HCT116 (cell line): ENCODE measurements at regions not wholly inside any gene's neighbourhood (a gene's known extent, or its start where the extent isn't known, plus 50 kb on each side); places are given as distances from the start of the nearest gene placed in this dataset.

Experiments used
- ATAC-seq: fragments of 200-7000 bp; cut with Tn5 transposase; 2 replicates; pipeline ENCODE4 v1.9.1; 2020; ENCODE audit warnings: mild to moderate bottlenecking, moderate library complexity
- BruUV-seq: library from RNA; stranded (reverse); fragments of 400-500 nt; replicated peaks from 2 replicates; lab custom pipeline; 2021; lab: Mats Ljungman, UMichigan
- CTCF ChIA-PET: fragments of 300-600 bp; sonication (Branson Sonifier 250); formaldehyde crosslinking; loops from one replicate; lab custom pipeline; 2021; ENCODE audit warnings: antibody characterized with exemption; lab: Charles Lee
- POLR2A ChIA-PET: fragments of 300-600, 350-600 bp; sonication (Branson Sonifier 250); formaldehyde crosslinking; loops from one replicate; lab custom pipeline; 2021; ENCODE audit warnings: antibody characterized with exemption; lab: Charles Lee
- RAD21 ChIA-PET, 2 experiments: fragments of 300-600 bp; sonication (Branson Sonifier 250); formaldehyde crosslinking; loops; one replicate each; lab custom pipeline; 2023; ENCODE audit warnings: low total read pairs in 2 of 2; ENCODE audit not compliant: uncharacterized antibody in 2 of 2, unreplicated experiment in 2 of 2, low non-redundant PET in 1 of 2; lab: Charles Lee
- DNase-seq: peaks from one replicate; pipeline ENCODE4 v3.0.0-alpha.2; 2010; ENCODE audit warnings: low read depth, low spot score
- H2AFZ ChIP-seq: fragments of 200-600 bp; shearing (Covaris generic), sonication (generic); 2 replicates; pipeline ENCODE4 v1.6.1; 2017; ENCODE audit warnings: low read depth, mixed run types, mixed read lengths, antibody characterized with exemption, low read length; ENCODE audit not compliant: poor library complexity, severe bottlenecking
- H3K27ac ChIP-seq: 2 replicates; pipeline ENCODE4 v1.5.1; 2012; ENCODE audit warnings: low read depth, low read length
- H3K27me3 ChIP-seq: fragments of 200-600 bp; sonication (generic); 2 replicates; pipeline ENCODE4 v1.6.1; 2016; ENCODE audit warnings: mixed run types, low read length, mixed read lengths; ENCODE audit not compliant: insufficient read depth
- H3K36me3 ChIP-seq, 2 experiments: fragments of 200-500 bp in 1 of 2; fragments of 200-600 bp in 1 of 2; sonication (Bioruptor generic) in 1 of 2; sonication (generic) in 1 of 2; 2 replicates each; pipeline versions ENCODE4 v1.5.1 to v1.6.1; 2014 to 2016; ENCODE audit warnings: low read length in 2 of 2, inconsistent platforms in 1 of 2, mixed read lengths in 1 of 2, mixed run types in 1 of 2; ENCODE audit not compliant: insufficient read depth in 2 of 2, control insufficient read depth in 1 of 2
- H3K4me1 ChIP-seq, 2 experiments: fragments of 200-600 bp in 1 of 2; sonication (generic) in 1 of 2; 2 replicates each; pipeline versions ENCODE4 v1.5.1 to v1.6.1; 2012 to 2017; ENCODE audit warnings: low read length in 2 of 2, inconsistent platforms in 1 of 2, mild to moderate bottlenecking in 1 of 2, mixed read lengths in 1 of 2, mixed run types in 1 of 2, moderate library complexity in 1 of 2; ENCODE audit not compliant: insufficient read depth in 2 of 2, control insufficient read depth in 1 of 2
- H3K4me2 ChIP-seq: fragments of 200-600 bp; sonication (generic); 2 replicates; pipeline ENCODE4 v1.6.1; 2017; ENCODE audit warnings: mixed run types, low read length, mixed read lengths
- H3K4me3 ChIP-seq, 2 experiments: fragments of 200-600 bp in 1 of 2; sonication (generic) in 1 of 2; replicated peaks in 1 of 2; 2 replicates each; pipeline ENCODE4 v1.5.1; 2011 to 2016; ENCODE audit warnings: low read length in 2 of 2, control low read depth in 1 of 2, low read depth in 1 of 2, mild to moderate bottlenecking in 1 of 2, mixed read lengths in 1 of 2, mixed run types in 1 of 2
- H3K79me2 ChIP-seq: fragments of 200-600 bp; sonication (generic); 2 replicates; pipeline ENCODE4 v1.6.1; 2017; ENCODE audit warnings: mild to moderate bottlenecking, mixed run types, low read length, moderate library complexity, mixed read lengths; ENCODE audit not compliant: insufficient read depth
- H3K9ac ChIP-seq: fragments of 200-600 bp; sonication (generic); 2 replicates; pipeline ENCODE4 v1.6.1; 2016; ENCODE audit warnings: low read length, mixed read lengths
- H3K9me2 ChIP-seq: fragments of 200-600 bp; sonication (generic), shearing (Covaris generic); 2 replicates; pipeline ENCODE4 v1.6.1; 2017; ENCODE audit warnings: mixed run types, mild to moderate bottlenecking, moderate library complexity; ENCODE audit not compliant: insufficient read depth
- H3K9me3 ChIP-seq, 2 experiments: fragments of 200-500 bp in 1 of 2; fragments of 200-600 bp in 1 of 2; sonication (Bioruptor generic) in 1 of 2; sonication (generic) in 1 of 2; 2 replicates each; pipeline ENCODE4 v1.6.1; 2014 to 2017; ENCODE audit warnings: low read length in 2 of 2, mixed read lengths in 2 of 2, inconsistent platforms in 1 of 2, low read depth in 1 of 2, mild to moderate bottlenecking in 1 of 2, mixed run types in 1 of 2, moderate library complexity in 1 of 2; ENCODE audit not compliant: control insufficient read depth in 1 of 2, insufficient read depth in 1 of 2
- H4K20me1 ChIP-seq: fragments of 200-600 bp; sonication (generic), shearing (Covaris generic); 2 replicates; pipeline ENCODE4 v1.6.1; 2017; ENCODE audit warnings: mixed run types, mild to moderate bottlenecking, moderate library complexity; ENCODE audit not compliant: insufficient read depth
- CBX3 ChIP-seq: IDR thresholded peaks from 2 replicates; pipeline ENCODE4 v1.6.1; 2012; ENCODE audit warnings: low read depth
- EGR1 ChIP-seq: IDR thresholded peaks from 2 replicates; pipeline ENCODE4 v1.6.1; 2012; ENCODE audit warnings: low read depth
- EZH2 ChIP-seq: fragments of 200-600 bp; sonication (generic); IDR thresholded peaks from 2 replicates; pipeline ENCODE4 v1.6.1; 2017; ENCODE audit warnings: antibody characterized with exemption, mixed run types
- EZH2phosphoT487 ChIP-seq: fragments of 200-600 bp; IDR thresholded peaks from 2 replicates; pipeline ENCODE4 v1.6.1; 2018; ENCODE audit warnings: antibody characterized with exemption, borderline replicate concordance
- FOSL1 ChIP-seq: IDR thresholded peaks from 2 replicates; pipeline ENCODE4 v1.6.1; 2012; ENCODE audit warnings: low read depth
- JUND ChIP-seq: IDR thresholded peaks from 2 replicates; pipeline ENCODE4 v1.6.1; 2012
- POLR2A ChIP-seq: IDR thresholded peaks from 2 replicates; pipeline ENCODE4 v1.7.0; 2011; ENCODE audit warnings: borderline replicate concordance; ENCODE audit not compliant: insufficient read depth, insufficient read length; ENCODE audit errors: extremely low read depth
- POLR2AphosphoS5 ChIP-seq: IDR thresholded peaks from 2 replicates; pipeline ENCODE4 v1.6.1; 2011; ENCODE audit warnings: mild to moderate bottlenecking, low read depth, low read length, moderate library complexity
- RAD21 ChIP-seq: IDR thresholded peaks from 2 replicates; pipeline ENCODE4 v1.6.1; 2012; ENCODE audit warnings: low read depth, mild to moderate bottlenecking
- SIN3A ChIP-seq: IDR thresholded peaks from 2 replicates; pipeline ENCODE4 v1.6.1; 2012; ENCODE audit warnings: low read depth
- TCF7L2 ChIP-seq: IDR thresholded peaks from 2 replicates; pipeline ENCODE4 v1.7.0; 2011; ENCODE audit warnings: borderline replicate concordance, inconsistent platforms; ENCODE audit not compliant: insufficient read depth, insufficient read length; ENCODE audit errors: extremely low read depth
- YY1 ChIP-seq: IDR thresholded peaks from 2 replicates; pipeline ENCODE4 v1.6.1; 2011; ENCODE audit warnings: low read length, low read depth, moderate library complexity, mild to moderate bottlenecking; ENCODE audit not compliant: insufficient replicate concordance; ENCODE audit errors: extremely low read depth
- ZNF274 ChIP-seq: fragments of 200-500 bp; sonication (Bioruptor generic); IDR thresholded peaks from 2 replicates; pipeline ENCODE4 v1.6.1; 2014; ENCODE audit warnings: mild to moderate bottlenecking, low read depth, low read length, inconsistent platforms
- intact Hi-C: fragments of 100-400 bp; cut with micrococcal nuclease; formaldehyde crosslinking; loops from 2 replicates; pipeline ENCODE4 v1.10.0; 2022
- TF ChIP-seq, protein P1 (sequence below): IDR thresholded peaks from 2 replicates; pipeline ENCODE4 v1.6.1; 2012
- TF ChIP-seq, protein P2 (sequence below): IDR thresholded peaks from 2 replicates; pipeline ENCODE4 v1.6.1; 2011; ENCODE audit warnings: mild to moderate bottlenecking, low read length, moderate library complexity; ENCODE audit not compliant: insufficient replicate concordance; ENCODE audit errors: extremely low read depth
- TF ChIP-seq, protein P3 (sequence below): IDR thresholded peaks from 2 replicates; pipeline ENCODE4 v1.6.1; 2012
- TF ChIP-seq, protein P4 (sequence below), 3 experiments: fragments of 200-600 bp in 1 of 3; sonication (generic) in 1 of 3; IDR thresholded peaks in 2 of 3; conservative IDR thresholded peaks in 1 of 3; 2 replicates each; pipeline ENCODE4 v1.5.1; 2012 to 2017; ENCODE audit warnings: low read depth in 2 of 3, low read length in 2 of 3, antibody characterized with exemption in 1 of 3, borderline replicate concordance in 1 of 3, control low read depth in 1 of 3, mild to moderate bottlenecking in 1 of 3, mixed read lengths in 1 of 3, mixed run types in 1 of 3, moderate library complexity in 1 of 3; ENCODE audit not compliant: insufficient read depth in 1 of 3
- TF ChIP-seq, protein P5 (sequence below): IDR thresholded peaks from 2 replicates; pipeline ENCODE4 v1.6.1; 2012; ENCODE audit warnings: low read depth

DNA sequence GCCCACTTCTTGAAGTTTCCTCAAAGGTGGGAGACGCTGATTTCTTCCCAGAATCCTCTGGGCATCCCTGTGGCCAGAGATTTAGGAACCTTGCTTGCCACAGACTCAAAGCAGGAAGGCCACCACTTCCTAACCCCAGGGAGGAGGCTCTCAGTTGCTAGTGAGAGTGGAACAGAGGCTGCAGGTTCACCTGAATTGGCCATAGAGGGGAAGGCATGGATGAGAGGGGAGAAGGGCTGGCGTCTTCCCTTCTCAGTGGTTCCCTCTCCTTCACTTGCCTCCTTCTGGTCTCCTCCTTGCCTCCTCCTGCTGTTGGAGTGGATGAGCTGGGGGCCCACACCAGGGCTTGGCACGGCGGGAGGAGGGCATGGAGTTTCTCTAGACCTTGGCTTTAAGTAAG, 185.7 kb downstream of the ADAMTS15 start:
- peaks cover 14 to 31% of the 10 kb centered on the region in 2 experiments; a peak in 3 of 4 replicates for H3K4me1 ChIP-seq
- H3K4me2 ChIP-seq = no peak overlapping the region
- ChIA-PET CTCF (no interaction called here), RAD21 (no interaction called here), POLR2A (no interaction called here)
- H3K9me2 ChIP-seq = no peaks in the 10 kb centered on the region
- no peaks in the 10 kb centered on the region for H3K36me3 ChIP-seq
- no peak for DNase-seq
- no peak overlapping the region for H2AFZ ChIP-seq
- H3K4me3 ChIP-seq = no peak overlapping the region
- H3K9me3 ChIP-seq = no peaks in the 10 kb centered on the region
- H3K27me3 ChIP-seq = peaks cover 25% of the 10 kb centered on the region; the same call in 1 of the 2 replicates
- BruUV-seq = no TSS peak
- TF ChIP-seq POLR2A = no peak
- TF ChIP-seq CBX3 = no peak
- no peak for TF ChIP-seq JUND
- TF ChIP-seq, protein P1, sequence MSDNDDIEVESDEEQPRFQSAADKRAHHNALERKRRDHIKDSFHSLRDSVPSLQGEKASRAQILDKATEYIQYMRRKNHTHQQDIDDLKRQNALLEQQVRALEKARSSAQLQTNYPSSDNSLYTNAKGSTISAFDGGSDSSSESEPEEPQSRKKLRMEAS = no peak
- no peak for TF ChIP-seq YY1
- TF ChIP-seq FOSL1 = no peak
- TF ChIP-seq, protein P2, sequence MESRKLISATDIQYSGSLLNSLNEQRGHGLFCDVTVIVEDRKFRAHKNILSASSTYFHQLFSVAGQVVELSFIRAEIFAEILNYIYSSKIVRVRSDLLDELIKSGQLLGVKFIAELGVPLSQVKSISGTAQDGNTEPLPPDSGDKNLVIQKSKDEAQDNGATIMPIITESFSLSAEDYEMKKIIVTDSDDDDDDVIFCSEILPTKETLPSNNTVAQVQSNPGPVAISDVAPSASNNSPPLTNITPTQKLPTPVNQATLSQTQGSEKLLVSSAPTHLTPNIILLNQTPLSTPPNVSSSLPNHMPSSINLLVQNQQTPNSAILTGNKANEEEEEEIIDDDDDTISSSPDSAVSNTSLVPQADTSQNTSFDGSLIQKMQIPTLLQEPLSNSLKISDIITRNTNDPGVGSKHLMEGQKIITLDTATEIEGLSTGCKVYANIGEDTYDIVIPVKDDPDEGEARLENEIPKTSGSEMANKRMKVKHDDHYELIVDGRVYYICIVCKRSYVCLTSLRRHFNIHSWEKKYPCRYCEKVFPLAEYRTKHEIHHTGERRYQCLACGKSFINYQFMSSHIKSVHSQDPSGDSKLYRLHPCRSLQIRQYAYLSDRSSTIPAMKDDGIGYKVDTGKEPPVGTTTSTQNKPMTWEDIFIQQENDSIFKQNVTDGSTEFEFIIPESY = no peak
- TF ChIP-seq, protein P3, sequence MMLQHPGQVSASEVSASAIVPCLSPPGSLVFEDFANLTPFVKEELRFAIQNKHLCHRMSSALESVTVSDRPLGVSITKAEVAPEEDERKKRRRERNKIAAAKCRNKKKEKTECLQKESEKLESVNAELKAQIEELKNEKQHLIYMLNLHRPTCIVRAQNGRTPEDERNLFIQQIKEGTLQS = no peak
- TF ChIP-seq EGR1 = no peak
- TF ChIP-seq SIN3A = no peak
- TF ChIP-seq, protein P4, sequence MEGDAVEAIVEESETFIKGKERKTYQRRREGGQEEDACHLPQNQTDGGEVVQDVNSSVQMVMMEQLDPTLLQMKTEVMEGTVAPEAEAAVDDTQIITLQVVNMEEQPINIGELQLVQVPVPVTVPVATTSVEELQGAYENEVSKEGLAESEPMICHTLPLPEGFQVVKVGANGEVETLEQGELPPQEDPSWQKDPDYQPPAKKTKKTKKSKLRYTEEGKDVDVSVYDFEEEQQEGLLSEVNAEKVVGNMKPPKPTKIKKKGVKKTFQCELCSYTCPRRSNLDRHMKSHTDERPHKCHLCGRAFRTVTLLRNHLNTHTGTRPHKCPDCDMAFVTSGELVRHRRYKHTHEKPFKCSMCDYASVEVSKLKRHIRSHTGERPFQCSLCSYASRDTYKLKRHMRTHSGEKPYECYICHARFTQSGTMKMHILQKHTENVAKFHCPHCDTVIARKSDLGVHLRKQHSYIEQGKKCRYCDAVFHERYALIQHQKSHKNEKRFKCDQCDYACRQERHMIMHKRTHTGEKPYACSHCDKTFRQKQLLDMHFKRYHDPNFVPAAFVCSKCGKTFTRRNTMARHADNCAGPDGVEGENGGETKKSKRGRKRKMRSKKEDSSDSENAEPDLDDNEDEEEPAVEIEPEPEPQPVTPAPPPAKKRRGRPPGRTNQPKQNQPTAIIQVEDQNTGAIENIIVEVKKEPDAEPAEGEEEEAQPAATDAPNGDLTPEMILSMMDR (IDR thresholded peaks at IDR 0.05 in 2 of 3, conservative IDR thresholded peaks at IDR 0.05 in 1 of 3; ENCODE audit: borderline replicate concordance in 1 of 3, insufficient read depth in 1 of 3, low read depth in 2 of 3, low read length in 2 of 3) = no peak
- TF ChIP-seq RAD21 = no peak
- no peak for TF ChIP-seq POLR2AphosphoS5
- TF ChIP-seq, protein P5, sequence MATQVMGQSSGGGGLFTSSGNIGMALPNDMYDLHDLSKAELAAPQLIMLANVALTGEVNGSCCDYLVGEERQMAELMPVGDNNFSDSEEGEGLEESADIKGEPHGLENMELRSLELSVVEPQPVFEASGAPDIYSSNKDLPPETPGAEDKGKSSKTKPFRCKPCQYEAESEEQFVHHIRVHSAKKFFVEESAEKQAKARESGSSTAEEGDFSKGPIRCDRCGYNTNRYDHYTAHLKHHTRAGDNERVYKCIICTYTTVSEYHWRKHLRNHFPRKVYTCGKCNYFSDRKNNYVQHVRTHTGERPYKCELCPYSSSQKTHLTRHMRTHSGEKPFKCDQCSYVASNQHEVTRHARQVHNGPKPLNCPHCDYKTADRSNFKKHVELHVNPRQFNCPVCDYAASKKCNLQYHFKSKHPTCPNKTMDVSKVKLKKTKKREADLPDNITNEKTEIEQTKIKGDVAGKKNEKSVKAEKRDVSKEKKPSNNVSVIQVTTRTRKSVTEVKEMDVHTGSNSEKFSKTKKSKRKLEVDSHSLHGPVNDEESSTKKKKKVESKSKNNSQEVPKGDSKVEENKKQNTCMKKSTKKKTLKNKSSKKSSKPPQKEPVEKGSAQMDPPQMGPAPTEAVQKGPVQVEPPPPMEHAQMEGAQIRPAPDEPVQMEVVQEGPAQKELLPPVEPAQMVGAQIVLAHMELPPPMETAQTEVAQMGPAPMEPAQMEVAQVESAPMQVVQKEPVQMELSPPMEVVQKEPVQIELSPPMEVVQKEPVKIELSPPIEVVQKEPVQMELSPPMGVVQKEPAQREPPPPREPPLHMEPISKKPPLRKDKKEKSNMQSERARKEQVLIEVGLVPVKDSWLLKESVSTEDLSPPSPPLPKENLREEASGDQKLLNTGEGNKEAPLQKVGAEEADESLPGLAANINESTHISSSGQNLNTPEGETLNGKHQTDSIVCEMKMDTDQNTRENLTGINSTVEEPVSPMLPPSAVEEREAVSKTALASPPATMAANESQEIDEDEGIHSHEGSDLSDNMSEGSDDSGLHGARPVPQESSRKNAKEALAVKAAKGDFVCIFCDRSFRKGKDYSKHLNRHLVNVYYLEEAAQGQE = no peak
- TF ChIP-seq ZNF274 = no peak
- no peak for TF ChIP-seq EZH2
- no peak for TF ChIP-seq EZH2phosphoT487
- no peak for TF ChIP-seq TCF7L2
- no peaks in the 10 kb centered on the region for H4K20me1 ChIP-seq
- no peaks in the 10 kb centered on the region for H3K79me2 ChIP-seq
- no peak overlapping the region for H3K27ac ChIP-seq
- intact Hi-C loops = no loop called here
- H3K9ac ChIP-seq = no peak overlapping the region
- ATAC-seq = no peak
